ENCODE measurements at regions not wholly inside any gene's neighbourhood (a gene's known extent, or its start where the extent isn't known, plus 50 kb on each side); places are given as distances from the start of the nearest gene placed in this dataset.

- no peaks in the 10 kb centered on the region for H3K27me3 ChIP-seq (ENCODE audit: control insufficient read depth, insufficient read depth, low read length)
- WGBS (ENCODE audit: insufficient coverage, low lambda C conversion rate): no CpG with 5 or more reads among the region's 4 CpGs
Observed at GRCh38 chr4:180674619-180675358, 1568.4 kb upstream of the TENM3 start.

GRCh38 chr4:180675359-180675650 lies 1567.9 kb upstream of the TENM3 start:
- Histone ChIP-seq H3K4me1 (ENCODE audit: control insufficient read depth, insufficient read depth, low read length) (no peaks in the 10 kb centered on the region), H3K4me3 (ENCODE audit: low read length) (no peak overlapping the region), H3K36me3 (ENCODE audit: control insufficient read depth, insufficient read depth, low read length) (no peaks in the 10 kb centered on the region), H3K27me3 (ENCODE audit: control insufficient read depth, insufficient read depth, low read length) (no peaks in the 10 kb centered on the region), H3K9me3 (ENCODE audit: control insufficient read depth, low read depth, low read length) (no peaks in the 10 kb centered on the region), H3K27ac (ENCODE audit: low read length) (no peak overlapping the region)
- DNase-seq: no peak
- WGBS (ENCODE audit: insufficient coverage, low lambda C conversion rate): no CpG with 5 or more reads among the region's 1 CpG

More at GRCh38 chr4:180674619-180675358, 1568.4 kb upstream of the TENM3 start:
- no peak overlapping the region for H3K27ac ChIP-seq (ENCODE audit: low read length)
- H3K36me3 ChIP-seq (ENCODE audit: control insufficient read depth, insufficient read depth, low read length): no peaks in the 10 kb centered on the region
- DNase-seq: no peak
- no peaks in the 10 kb centered on the region for H3K4me1 ChIP-seq (ENCODE audit: control insufficient read depth, insufficient read depth, low read length)
- no peak overlapping the region for H3K4me3 ChIP-seq (ENCODE audit: low read length)
- no peaks in the 10 kb centered on the region for H3K9me3 ChIP-seq (ENCODE audit: control insufficient read depth, low read depth, low read length)

GRCh38 chr4:180680305-180680704 lies 1562.9 kb upstream of the TENM3 start:
- Histone ChIP-seq H3K9me3 (ENCODE audit: control insufficient read depth, low read depth, low read length) (no peaks in the 10 kb centered on the region), H3K4me3 (ENCODE audit: low read length) (no peak overlapping the region), H3K27ac (ENCODE audit: low read length) (no peak overlapping the region)

GRCh38 chr4:180682776-180683175 lies 1560.4 kb upstream of the TENM3 start:
- no peak for DNase-seq
- WGBS (ENCODE audit: insufficient coverage, low lambda C conversion rate): 100% methylated on average over 1 of the region's 2 CpGs

More at GRCh38 chr4:180680305-180680704, 1562.9 kb upstream of the TENM3 start:
- no peaks in the 10 kb centered on the region for H3K4me1 ChIP-seq (ENCODE audit: control insufficient read depth, insufficient read depth, low read length)
- no peaks in the 10 kb centered on the region for H3K27me3 ChIP-seq (ENCODE audit: control insufficient read depth, insufficient read depth, low read length)
- 80% methylated on average over 2 of the region's 2 CpGs for whole genome bisulfite sequencing (ENCODE audit: insufficient coverage, low lambda C conversion rate)
- DNase-seq: no peak
- no peaks in the 10 kb centered on the region for H3K36me3 ChIP-seq (ENCODE audit: control insufficient read depth, insufficient read depth, low read length)

GRCh38 chr4:180683186-180683585 lies 1560.0 kb upstream of the TENM3 start:
- no peak for DNase-seq
- Histone ChIP-seq H3K27ac (ENCODE audit: low read length) (no peak overlapping the region), H3K9me3 (ENCODE audit: control insufficient read depth, low read depth, low read length) (no peaks in the 10 kb centered on the region), H3K27me3 (ENCODE audit: control insufficient read depth, insufficient read depth, low read length) (no peaks in the 10 kb centered on the region), H3K4me1 (ENCODE audit: control insufficient read depth, insufficient read depth, low read length) (no peaks in the 10 kb centered on the region), H3K4me3 (ENCODE audit: low read length) (no peak overlapping the region), H3K36me3 (ENCODE audit: control insufficient read depth, insufficient read depth, low read length) (no peaks in the 10 kb centered on the region)
- 90% methylated on average over 4 of the region's 5 CpGs for WGBS (ENCODE audit: insufficient coverage, low lambda C conversion rate)

More at GRCh38 chr4:180682776-180683175, 1560.4 kb upstream of the TENM3 start:
- no peak overlapping the region for H3K27ac ChIP-seq (ENCODE audit: low read length)
- no peaks in the 10 kb centered on the region for H3K9me3 ChIP-seq (ENCODE audit: control insufficient read depth, low read depth, low read length)
- no peaks in the 10 kb centered on the region for H3K4me1 ChIP-seq (ENCODE audit: control insufficient read depth, insufficient read depth, low read length)
- no peaks in the 10 kb centered on the region for H3K36me3 ChIP-seq (ENCODE audit: control insufficient read depth, insufficient read depth, low read length)
- H3K4me3 ChIP-seq (ENCODE audit: low read length): no peak overlapping the region
- no peaks in the 10 kb centered on the region for H3K27me3 ChIP-seq (ENCODE audit: control insufficient read depth, insufficient read depth, low read length)

GRCh38 chr4:180688480-180688879 lies 1554.7 kb upstream of the TENM3 start:
- Histone ChIP-seq H3K9me3 (ENCODE audit: control insufficient read depth, low read depth, low read length) (no peaks in the 10 kb centered on the region), H3K4me1 (ENCODE audit: control insufficient read depth, insufficient read depth, low read length) (no peaks in the 10 kb centered on the region), H3K36me3 (ENCODE audit: control insufficient read depth, insufficient read depth, low read length) (no peaks in the 10 kb centered on the region), H3K4me3 (ENCODE audit: low read length) (no peak overlapping the region), H3K27ac (ENCODE audit: low read length) (no peak overlapping the region), H3K27me3 (ENCODE audit: control insufficient read depth, insufficient read depth, low read length) (no peaks in the 10 kb centered on the region)
- 92% methylated on average over 2 of the region's 2 CpGs for WGBS (ENCODE audit: insufficient coverage, low lambda C conversion rate)
- DNase-seq: no peak

GRCh38 chr4:180694875-180695274 lies 1548.3 kb upstream of the TENM3 start:
- no peak overlapping the region for H3K4me3 ChIP-seq (ENCODE audit: low read length)
- H3K27me3 ChIP-seq (ENCODE audit: control insufficient read depth, insufficient read depth, low read length): no peaks in the 10 kb centered on the region
- no peak overlapping the region for H3K27ac ChIP-seq (ENCODE audit: low read length)
- H3K4me1 ChIP-seq (ENCODE audit: control insufficient read depth, insufficient read depth, low read length): no peaks in the 10 kb centered on the region
- WGBS (ENCODE audit: insufficient coverage, low lambda C conversion rate): no CpG with 5 or more reads among the region's 1 CpG
- no peaks in the 10 kb centered on the region for H3K9me3 ChIP-seq (ENCODE audit: control insufficient read depth, low read depth, low read length)
- H3K36me3 ChIP-seq (ENCODE audit: control insufficient read depth, insufficient read depth, low read length): no peaks in the 10 kb centered on the region
- no peak for DNase-seq

- Histone ChIP-seq H3K4me1 (ENCODE audit: control insufficient read depth, insufficient read depth, low read length) (no peaks in the 10 kb centered on the region), H3K9me3 (ENCODE audit: control insufficient read depth, low read depth, low read length) (no peaks in the 10 kb centered on the region), H3K27ac (ENCODE audit: low read length) (no peak overlapping the region), H3K4me3 (ENCODE audit: low read length) (no peak overlapping the region), H3K27me3 (ENCODE audit: control insufficient read depth, insufficient read depth, low read length) (no peaks in the 10 kb centered on the region), H3K36me3 (ENCODE audit: control insufficient read depth, insufficient read depth, low read length) (no peaks in the 10 kb centered on the region)
- no peak for DNase-seq
- no CpG with 5 or more reads among the region's 1 CpG for WGBS (ENCODE audit: insufficient coverage, low lambda C conversion rate)
Observed at GRCh38 chr4:180695851-180696250, 1547.4 kb upstream of the TENM3 start.

GRCh38 chr4:180696460-180697092 lies 1546.6 kb upstream of the TENM3 start:
- no peaks in the 10 kb centered on the region for H3K27me3 ChIP-seq (ENCODE audit: control insufficient read depth, insufficient read depth, low read length)
- WGBS (ENCODE audit: insufficient coverage, low lambda C conversion rate): 92% methylated on average over 2 of the region's 3 CpGs
- no peaks in the 10 kb centered on the region for H3K9me3 ChIP-seq (ENCODE audit: control insufficient read depth, low read depth, low read length)
- H3K27ac ChIP-seq (ENCODE audit: low read length): no peak overlapping the region
- H3K4me1 ChIP-seq (ENCODE audit: control insufficient read depth, insufficient read depth, low read length): no peaks in the 10 kb centered on the region
- no peak for DNase-seq
- no peak overlapping the region for H3K4me3 ChIP-seq (ENCODE audit: low read length)
- no peaks in the 10 kb centered on the region for H3K36me3 ChIP-seq (ENCODE audit: control insufficient read depth, insufficient read depth, low read length)

GRCh38 chr4:180698550-180699195 lies 1544.5 kb upstream of the TENM3 start:
- no peaks in the 10 kb centered on the region for H3K27me3 ChIP-seq (ENCODE audit: control insufficient read depth, insufficient read depth, low read length)
- H3K36me3 ChIP-seq (ENCODE audit: control insufficient read depth, insufficient read depth, low read length): no peaks in the 10 kb centered on the region
- H3K4me3 ChIP-seq (ENCODE audit: low read length): no peak overlapping the region
- 94% methylated on average over 2 of the region's 12 CpGs for WGBS (ENCODE audit: insufficient coverage, low lambda C conversion rate)
- H3K4me1 ChIP-seq (ENCODE audit: control insufficient read depth, insufficient read depth, low read length): no peaks in the 10 kb centered on the region
- no peaks in the 10 kb centered on the region for H3K9me3 ChIP-seq (ENCODE audit: control insufficient read depth, low read depth, low read length)
- no peak for DNase-seq
- H3K27ac ChIP-seq (ENCODE audit: low read length): no peak overlapping the region
